ENCODE measurements at regions not wholly inside any gene's neighbourhood (a gene's known extent, or its start where the extent isn't known, plus 50 kb on each side); places are given as distances from the start of the nearest gene placed in this dataset.

- DNase-seq (ENCODE audit: low read depth, low spot score) (no peak), FAIRE-seq (no peak), ATAC-seq (no peak)
- Histone ChIP-seq H2AFZ (ENCODE audit: control insufficient read depth, low read depth, low read length) (no peak overlapping the region), H3K36me3 (ENCODE audit: control insufficient read depth in 2 of 2, insufficient read depth in 2 of 2, low read length in 1 of 2) (no peaks in the 10 kb centered on the region), H3K9me3 (replicated peaks; ENCODE audit: control insufficient read depth, insufficient read depth, low read length) (no peaks in the 10 kb centered on the region; the same call in 2 of the 3 replicates), H3K79me2 (ENCODE audit: control insufficient read depth, insufficient read depth, low read length) (no peaks in the 10 kb centered on the region), H3K4me1 (ENCODE audit: control insufficient read depth, insufficient read depth, low read length) (no peaks in the 10 kb centered on the region), H3K9ac (ENCODE audit: control insufficient read depth, insufficient read depth, low read length) (no peak overlapping the region), H3K4me2 (ENCODE audit: control insufficient read depth, insufficient read depth) (no peak overlapping the region), H3K4me3 (no peak overlapping the region), H3K27ac (ENCODE audit: control insufficient read depth, insufficient read depth) (no peak overlapping the region), H3K27me3 (replicated peaks in 1 of 2; ENCODE audit: control insufficient read depth in 2 of 2, insufficient read depth in 2 of 2, low read length in 1 of 2) (no peaks in the 10 kb centered on the region), H4K20me1 (ENCODE audit: control insufficient read depth, insufficient read depth) (no peaks in the 10 kb centered on the region)
- no peak for TF ChIP-seq GABPA (IDR thresholded peaks at IDR 0.05; ENCODE audit: low read depth)
- TF ChIP-seq SKIL (IDR thresholded peaks at IDR 0.05; ENCODE audit: low read depth, poor library complexity, severe bottlenecking): no peak
- TF ChIP-seq CREB1 (IDR thresholded peaks at IDR 0.05; ENCODE audit: low read depth): no peak
- no peak for TF ChIP-seq TCF12 (IDR thresholded peaks at IDR 0.05; ENCODE audit: low read depth, low read length)
- no peak for TF ChIP-seq FOXM1 (IDR thresholded peaks at IDR 0.05; ENCODE audit: low read depth, low read length)
- TF ChIP-seq NFXL1 (IDR thresholded peaks at IDR 0.05; ENCODE audit: borderline replicate concordance): no peak
- TF ChIP-seq ETV6 (conservative IDR thresholded peaks at IDR 0.05 in 1 of 2, IDR thresholded peaks at IDR 0.05 in 1 of 2; ENCODE audit: borderline replicate concordance in 1 of 2, low read depth in 1 of 2): no peak
- TF ChIP-seq MEF2B (IDR thresholded peaks at IDR 0.05; ENCODE audit: partially characterized antibody, poor library complexity, severe bottlenecking): no peak
- TF ChIP-seq NBN (IDR thresholded peaks at IDR 0.05): no peak
- no peak for TF ChIP-seq NKRF (conservative IDR thresholded peaks at IDR 0.05)
- ChIA-PET SMC1A (ENCODE audit: uncharacterized antibody, unreplicated experiment) (no interaction called here), POLR2A (no interaction called here), CTCF (no interaction called here), RAD21 (ENCODE audit: unreplicated experiment) (no interaction called here)
- 11% methylated on average over 3 of the region's 3 CpGs for WGBS (ENCODE audit: insufficient coverage, insufficient replicate concordance, low lambda C conversion rate, missing lambda C conversion rate)
- intact Hi-C loops (cut with micrococcal nuclease; ENCODE audit: unreplicated experiment): no loop called here
- in situ Hi-C loops (cut with MboI): no loop called here
- no TSS peak for BruUV-seq (replicated peaks)
Observed at GRCh38 chr2:215636816-215637215, 200.9 kb upstream of the FN1 start.
